Trophoblast cell (in vitro differentiated cells and primary cell): ENCODE measurements at regions not wholly inside any gene's neighbourhood (a gene's known extent, or its start where the extent isn't known, plus 50 kb on each side); places are given as distances from the start of the nearest gene placed in this dataset.

Experiments used
- DNase-seq, 2 donors: peaks; one replicate each; pipeline ENCODE4 v3.0.0-alpha.2; 2016
- H2AFZ ChIP-seq: 2 replicates; pipeline ENCODE4 v1.6.1; 2013; ENCODE audit warnings: low read length, moderate library complexity, mild to moderate bottlenecking; ENCODE audit not compliant: insufficient read depth, poor library complexity
- H2AK5ac ChIP-seq: 2 replicates; pipeline ENCODE4 v1.6.1; 2013; ENCODE audit warnings: mild to moderate bottlenecking, low read length
- H2BK120ac ChIP-seq: 2 replicates; pipeline ENCODE4 v1.6.1; 2013; ENCODE audit warnings: low read length, mild to moderate bottlenecking, moderate library complexity; ENCODE audit not compliant: insufficient read depth, poor library complexity
- H2BK12ac ChIP-seq: 2 replicates; pipeline ENCODE4 v1.6.1; 2013; ENCODE audit warnings: mild to moderate bottlenecking, low read length, moderate library complexity
- H2BK5ac ChIP-seq: 2 replicates; pipeline ENCODE4 v1.6.1; 2013; ENCODE audit warnings: low read length, low read depth, moderate library complexity, mild to moderate bottlenecking; ENCODE audit not compliant: poor library complexity
- H3K14ac ChIP-seq: 2 replicates; pipeline ENCODE4 v1.6.1; 2013; ENCODE audit warnings: mild to moderate bottlenecking, low read length
- H3K18ac ChIP-seq: 2 replicates; pipeline ENCODE4 v1.6.1; 2013; ENCODE audit warnings: mild to moderate bottlenecking, low read length
- H3K23ac ChIP-seq: 2 replicates; pipeline ENCODE4 v1.6.1; 2013; ENCODE audit warnings: low read length
- H3K27ac ChIP-seq: 2 replicates; pipeline ENCODE4 v1.5.1; 2013; ENCODE audit warnings: low read depth, mild to moderate bottlenecking, inconsistent platforms, low read length, moderate library complexity
- H3K27me3 ChIP-seq: 2 replicates; pipeline ENCODE4 v1.6.1; 2013; ENCODE audit warnings: inconsistent platforms, mild to moderate bottlenecking, low read length, moderate library complexity; ENCODE audit not compliant: insufficient read depth
- H3K36me3 ChIP-seq, 2 experiments: 1 replicate in 1 of 2; 2 replicates in 1 of 2; pipeline ENCODE4 v1.6.1; 2013; ENCODE audit warnings: low read length in 2 of 2, mild to moderate bottlenecking in 2 of 2, moderate library complexity in 1 of 2; ENCODE audit not compliant: insufficient read depth in 2 of 2, control insufficient read depth in 1 of 2
- H3K4ac ChIP-seq: 2 replicates; pipeline ENCODE4 v1.6.1; 2013; ENCODE audit warnings: low read depth, mild to moderate bottlenecking, low read length, moderate library complexity
- H3K4me1 ChIP-seq, 2 experiments: 1 replicate in 1 of 2; 2 replicates in 1 of 2; pipeline ENCODE4 v1.6.1; 2013; ENCODE audit warnings: low read length in 2 of 2, mild to moderate bottlenecking in 2 of 2, moderate library complexity in 1 of 2; ENCODE audit not compliant: insufficient read depth in 2 of 2, control insufficient read depth in 1 of 2
- H3K4me2 ChIP-seq: 2 replicates; pipeline ENCODE4 v1.6.1; 2013; ENCODE audit warnings: inconsistent platforms, mild to moderate bottlenecking, low read length, moderate library complexity
- H3K4me3 ChIP-seq: 2 replicates; pipeline ENCODE4 v1.5.1; 2013; ENCODE audit warnings: mild to moderate bottlenecking, low read depth, low read length, inconsistent platforms
- H3K79me1 ChIP-seq: one replicate; pipeline ENCODE4 v1.6.1; 2013; ENCODE audit warnings: low read length
- H3K79me2 ChIP-seq: 2 replicates; pipeline ENCODE4 v1.6.1; 2013; ENCODE audit warnings: low read length, mild to moderate bottlenecking; ENCODE audit not compliant: control insufficient read depth, insufficient read depth, poor library complexity
- H3K9ac ChIP-seq: 2 replicates; pipeline ENCODE4 v1.6.1; 2013; ENCODE audit warnings: mild to moderate bottlenecking, low read length
- H3K9me3 ChIP-seq: 2 replicates; pipeline ENCODE4 v1.6.1; 2013; ENCODE audit warnings: low read depth, mild to moderate bottlenecking, control low read depth, inconsistent platforms, low read length; ENCODE audit not compliant: insufficient read depth
- H4K12ac ChIP-seq: 2 replicates; pipeline ENCODE4 v1.6.1; 2013; ENCODE audit warnings: low read depth, mild to moderate bottlenecking, low read length, moderate library complexity
- H4K8ac ChIP-seq: 2 replicates; pipeline ENCODE4 v1.6.1; 2013; ENCODE audit warnings: low read depth, mild to moderate bottlenecking, low read length, moderate library complexity
- H4K91ac ChIP-seq: one replicate; pipeline ENCODE4 v1.6.1; 2013; ENCODE audit warnings: low read depth, mild to moderate bottlenecking, low read length, moderate library complexity
- WGBS: extraction: QIAGEN DNeasy Blood & Tissue Kit; methylation state at CpG from one replicate; pipeline ENCODE4 v1.1.7; 2013; ENCODE audit warnings: missing lambda C conversion rate; ENCODE audit not compliant: insufficient read length, insufficient coverage; ENCODE audit errors: extremely low coverage; 5-methylcytosine and 5-hydroxymethylcytosine counted together

DNA sequence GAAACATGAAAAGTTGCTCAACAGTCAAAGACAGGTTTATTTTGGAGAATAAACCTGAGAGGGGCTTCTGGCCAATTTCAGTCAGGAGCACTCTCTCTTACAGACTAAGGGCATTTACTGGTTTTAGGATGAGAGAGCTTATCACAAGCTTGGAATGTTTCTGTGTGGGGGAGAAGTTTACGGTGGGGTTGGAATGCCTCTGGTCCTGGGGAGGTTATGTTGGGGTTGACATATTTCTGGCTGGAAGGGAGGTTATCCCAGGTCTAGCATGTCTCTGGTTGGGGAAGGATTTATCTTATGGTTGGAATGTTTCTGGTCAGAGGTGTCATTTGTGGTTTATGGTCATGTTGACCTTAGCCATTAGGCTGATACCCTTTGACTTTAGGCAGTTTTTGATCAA, 1867.3 kb downstream of the EFNA5 start:
- no peaks in the 10 kb centered on the region for H3K9me3 ChIP-seq
- no peak overlapping the region for H4K91ac ChIP-seq
- H3K4ac ChIP-seq, result no peak overlapping the region
- no peak overlapping the region for H3K14ac ChIP-seq
- DNase-seq, result no peak
- no peak overlapping the region for H3K4me3 ChIP-seq
- H3K27me3 ChIP-seq, result no peaks in the 10 kb centered on the region
- H3K9ac ChIP-seq, result no peak overlapping the region
- H3K27ac ChIP-seq, result no peak overlapping the region
- H2AK5ac ChIP-seq, result no peak overlapping the region
- H3K4me2 ChIP-seq, result no peak overlapping the region
- no CpG with 5 or more reads among the region's 1 CpG for WGBS
- H3K36me3 ChIP-seq, result no peaks in the 10 kb centered on the region
- no peak overlapping the region for H3K23ac ChIP-seq
- no peak overlapping the region for H2AFZ ChIP-seq
- no peak overlapping the region for H4K12ac ChIP-seq
- no peaks in the 10 kb centered on the region for H3K79me2 ChIP-seq
- no peaks in the 10 kb centered on the region for H3K79me1 ChIP-seq
- no peak overlapping the region for H2BK12ac ChIP-seq
- H3K18ac ChIP-seq, result no peak overlapping the region
- no peak overlapping the region for H2BK5ac ChIP-seq
- no peak overlapping the region for H2BK120ac ChIP-seq
- H4K8ac ChIP-seq, result no peak overlapping the region
- H3K4me1 ChIP-seq, result no peaks in the 10 kb centered on the region

DNA sequence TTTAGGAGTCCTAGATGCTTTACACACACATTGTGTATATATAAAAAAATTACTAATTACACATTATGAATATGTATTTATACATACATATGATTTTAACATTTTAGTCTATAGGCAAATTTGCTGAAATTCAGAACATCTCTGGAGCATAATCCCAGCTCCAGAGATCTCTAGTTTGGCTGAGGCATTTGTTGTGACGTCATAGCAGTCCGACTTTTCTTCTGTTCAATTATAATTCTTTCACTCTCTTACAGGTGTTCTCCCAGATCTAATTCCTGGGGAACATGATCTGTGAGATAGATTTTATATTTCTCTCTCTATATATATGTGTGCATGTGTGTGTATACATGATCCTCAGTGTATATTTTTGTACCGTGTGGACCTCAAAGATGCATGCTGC, 1876.2 kb downstream of the EFNA5 start:
- no peaks in the 10 kb centered on the region for H3K79me1 ChIP-seq
- H3K27ac ChIP-seq, result no peak overlapping the region
- no peak overlapping the region for H2AFZ ChIP-seq
- no peaks in the 10 kb centered on the region for H3K36me3 ChIP-seq
- no peak overlapping the region for H3K23ac ChIP-seq
- H2BK12ac ChIP-seq, result no peak overlapping the region
- H3K4me2 ChIP-seq, result no peak overlapping the region
- no peak overlapping the region for H3K4ac ChIP-seq
- no peak overlapping the region for H3K9ac ChIP-seq
- H3K27me3 ChIP-seq, result no peaks in the 10 kb centered on the region
- H2BK5ac ChIP-seq, result no peak overlapping the region
- no peak overlapping the region for H3K4me3 ChIP-seq
- no CpG with 5 or more reads among the region's 3 CpGs for WGBS
- H2BK120ac ChIP-seq, result no peak overlapping the region
- no peak overlapping the region for H4K8ac ChIP-seq
- DNase-seq, result no peak
- H3K9me3 ChIP-seq, result no peaks in the 10 kb centered on the region
- H3K18ac ChIP-seq, result no peak overlapping the region
- no peak overlapping the region for H3K14ac ChIP-seq
- no peaks in the 10 kb centered on the region for H3K79me2 ChIP-seq
- no peaks in the 10 kb centered on the region for H3K4me1 ChIP-seq
- H2AK5ac ChIP-seq, result no peak overlapping the region
- H4K91ac ChIP-seq, result no peak overlapping the region
- H4K12ac ChIP-seq, result no peak overlapping the region

GRCh38 chr5:105789246-105789645, 1881.5 kb downstream of the EFNA5 start:
- no peaks in the 10 kb centered on the region for H3K79me1 ChIP-seq
- H3K4me1 ChIP-seq, result no peaks in the 10 kb centered on the region
- H3K79me2 ChIP-seq, result no peaks in the 10 kb centered on the region
- no peak overlapping the region for H3K23ac ChIP-seq
- H3K18ac ChIP-seq, result no peak overlapping the region
- H2AFZ ChIP-seq, result no peak overlapping the region
- peak; percentile 43 to 76 for DNase-seq
- no peak overlapping the region for H2BK5ac ChIP-seq
- no peaks in the 10 kb centered on the region for H3K9me3 ChIP-seq
- H4K91ac ChIP-seq, result no peak overlapping the region
- H3K4me2 ChIP-seq, result no peak overlapping the region
- H2AK5ac ChIP-seq, result no peak overlapping the region
- H3K27ac ChIP-seq, result no peak overlapping the region
- WGBS, result no CpG with 5 or more reads among the region's 1 CpG
- no peak overlapping the region for H3K4ac ChIP-seq
- no peak overlapping the region for H4K8ac ChIP-seq
- no peak overlapping the region for H2BK120ac ChIP-seq
- no peak overlapping the region for H3K9ac ChIP-seq
- no peak overlapping the region for H3K14ac ChIP-seq
- H3K4me3 ChIP-seq, result no peak overlapping the region
- no peaks in the 10 kb centered on the region for H3K27me3 ChIP-seq
- H4K12ac ChIP-seq, result no peak overlapping the region
- no peak overlapping the region for H2BK12ac ChIP-seq
- no peaks in the 10 kb centered on the region for H3K36me3 ChIP-seq

- Histone ChIP-seq H3K14ac (no peak overlapping the region), H2BK5ac (no peak overlapping the region), H4K8ac (no peak overlapping the region), H2AK5ac (no peak overlapping the region), H3K9ac (no peak overlapping the region), H2BK12ac (no peak overlapping the region), H3K27me3 (no peaks in the 10 kb centered on the region), H4K12ac (no peak overlapping the region), H3K36me3 (no peaks in the 10 kb centered on the region), H3K79me1 (no peaks in the 10 kb centered on the region), H3K4me2 (no peak overlapping the region), H3K79me2 (no peaks in the 10 kb centered on the region), H4K91ac (no peak overlapping the region), H2AFZ (no peak overlapping the region), H3K4me1 (no peaks in the 10 kb centered on the region), H2BK120ac (no peak overlapping the region), H3K4ac (no peak overlapping the region), H3K9me3 (no peaks in the 10 kb centered on the region), H3K27ac (no peak overlapping the region), H3K18ac (no peak overlapping the region), H3K4me3 (no peak overlapping the region), H3K23ac (no peak overlapping the region)
- WGBS, result no CpG with 5 or more reads among the region's 2 CpGs
- DNase-seq, result no peak
Observed at GRCh38 chr5:105783811-105784210, 1886.9 kb downstream of the EFNA5 start.
